Aorta (tissue), 5 donors: ENCODE measurements at regions not wholly inside any gene's neighbourhood (a gene's known extent, or its start where the extent isn't known, plus 50 kb on each side); places are given as distances from the start of the nearest gene placed in this dataset.

Source experiments
- ATAC-seq: fragments of 200-7000 bp; cut with Tn5 transposase; one replicate; pipeline ENCODE4 v1.9.1; 2022; ENCODE audit warnings: moderate library complexity; ENCODE audit not compliant: low FRiP score
- DNase-seq, 2 donors: peaks; one replicate each; pipeline ENCODE4 v3.0.0-alpha.2; 2020
- H3K27ac ChIP-seq, 2 donors: one replicate each; pipeline ENCODE4 v1.5.1; 2013; ENCODE audit warnings: low read length in 2 of 2, mild to moderate bottlenecking in 2 of 2, moderate library complexity in 2 of 2, control low read depth in 1 of 2, inconsistent platforms in 1 of 2, low read depth in 1 of 2
- H3K27me3 ChIP-seq, 2 donors: one replicate each; pipeline ENCODE4 v1.6.1; 2013; ENCODE audit warnings: control low read depth in 1 of 2, low read length in 1 of 2, mild to moderate bottlenecking in 1 of 2, moderate library complexity in 1 of 2; ENCODE audit not compliant: insufficient read depth in 2 of 2, control insufficient read depth in 1 of 2
- H3K36me3 ChIP-seq, 2 donors: one replicate each; pipeline ENCODE4 v1.6.1; 2013; ENCODE audit warnings: control low read depth in 1 of 2, low read length in 1 of 2, mild to moderate bottlenecking in 1 of 2; ENCODE audit not compliant: insufficient read depth in 2 of 2, control insufficient read depth in 1 of 2
- H3K4me1 ChIP-seq, 2 donors: one replicate each; pipeline ENCODE4 v1.6.1; 2013; ENCODE audit warnings: low read length in 2 of 2, control low read depth in 1 of 2, mild to moderate bottlenecking in 1 of 2, moderate library complexity in 1 of 2; ENCODE audit not compliant: insufficient read depth in 2 of 2, control insufficient read depth in 1 of 2
- H3K4me3 ChIP-seq, 2 donors: one replicate each; pipeline ENCODE4 v1.5.1; 2013; ENCODE audit warnings: low read length in 2 of 2, control low read depth in 1 of 2, mild to moderate bottlenecking in 1 of 2
- H3K9me3 ChIP-seq: one replicate; pipeline ENCODE4 v1.6.1; 2013; ENCODE audit warnings: mild to moderate bottlenecking, low read length; ENCODE audit not compliant: control insufficient read depth
- WGBS, 2 donors: extraction: QIAGEN DNeasy Blood & Tissue Kit; methylation state at CpG; one replicate each; pipeline ENCODE4 v1.1.7; 2013; 5-methylcytosine and 5-hydroxymethylcytosine counted together
- intact Hi-C, 2 donors: fragments of 100-400 bp; cut with DNase I; formaldehyde crosslinking; loops; one replicate each; pipeline versions ENCODE4 v1.14.2 to v1.15.0; 2022
- donor health status: healthy with polysubstance abuse.
- donor health status: Bipolar disorder and iron deficiency.
- donor health status: DM: no; HTN: no; CAD: no.
- donor health status: DM: no; HTN: no; CAD: no.
- donor health status: DM: yes; HTN: yes; CAD: no.

DNA sequence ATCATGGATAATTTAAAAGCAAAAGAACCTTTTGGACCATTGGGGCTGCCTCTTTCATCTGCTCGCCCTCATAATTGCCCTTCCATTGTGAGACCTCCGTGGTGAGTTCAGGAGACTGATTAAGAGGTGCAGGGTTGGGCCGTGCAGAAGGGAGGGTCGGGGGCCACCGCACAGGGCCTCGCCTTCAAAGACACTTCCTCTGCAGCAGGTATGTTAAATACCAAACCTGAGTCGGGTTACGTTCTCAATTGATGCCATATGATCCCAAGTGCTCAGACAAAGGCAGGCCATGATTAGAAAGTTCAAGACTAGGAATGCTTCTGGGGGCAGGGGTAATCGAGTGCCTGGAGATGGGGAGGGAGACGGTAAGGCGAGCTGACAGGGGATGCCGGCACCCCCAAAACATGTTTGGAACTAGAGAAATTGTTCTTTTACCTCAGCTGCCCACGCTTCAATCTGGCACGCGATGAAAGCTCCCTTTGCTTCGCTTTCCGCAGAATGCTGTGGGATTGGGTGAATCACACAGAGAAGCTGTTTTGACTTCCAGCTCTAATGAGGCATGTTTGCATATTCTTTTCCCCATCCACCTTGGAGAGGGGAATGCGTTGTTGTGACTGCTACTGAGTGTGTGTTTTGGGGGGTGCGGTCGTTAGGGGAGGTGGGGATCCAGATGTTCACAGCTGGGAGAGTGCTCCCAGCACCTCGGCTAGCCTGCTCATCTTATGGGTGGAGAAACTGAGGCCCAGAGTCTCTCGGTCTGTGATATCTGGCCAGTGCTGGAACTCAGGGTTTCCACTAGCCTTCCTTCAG is 309.1 kb downstream of the MYCN start:
- WGBS, 2 donors: 46 to 49% methylated on average over 22 of the region's 22 CpGs
- DNase-seq: no peak
- Histone ChIP-seq H3K9me3 (no peaks in the 10 kb centered on the region), H3K27ac (no peak overlapping the region), H3K4me3 (no peak overlapping the region), H3K36me3 (no peaks in the 10 kb centered on the region), H3K4me1 (no peaks in the 10 kb centered on the region), H3K27me3 (no peaks in the 10 kb centered on the region)
- intact Hi-C loops: no loop called here
- ATAC-seq: no peak

GRCh38 chr2:16248571-16249105 is 308.3 kb downstream of the MYCN start:
- intact Hi-C loops: no loop called here
- Histone ChIP-seq H3K4me3 (no peak overlapping the region), H3K4me1 (no peaks in the 10 kb centered on the region), H3K27ac (no peak overlapping the region), H3K27me3 (no peaks in the 10 kb centered on the region), H3K36me3 (no peaks in the 10 kb centered on the region), H3K9me3 (no peaks in the 10 kb centered on the region)
- DNase-seq: no peak
- 40 to 45% methylated on average over 5 of the region's 5 CpGs for WGBS, 2 donors
- ATAC-seq: no peak

DNA sequence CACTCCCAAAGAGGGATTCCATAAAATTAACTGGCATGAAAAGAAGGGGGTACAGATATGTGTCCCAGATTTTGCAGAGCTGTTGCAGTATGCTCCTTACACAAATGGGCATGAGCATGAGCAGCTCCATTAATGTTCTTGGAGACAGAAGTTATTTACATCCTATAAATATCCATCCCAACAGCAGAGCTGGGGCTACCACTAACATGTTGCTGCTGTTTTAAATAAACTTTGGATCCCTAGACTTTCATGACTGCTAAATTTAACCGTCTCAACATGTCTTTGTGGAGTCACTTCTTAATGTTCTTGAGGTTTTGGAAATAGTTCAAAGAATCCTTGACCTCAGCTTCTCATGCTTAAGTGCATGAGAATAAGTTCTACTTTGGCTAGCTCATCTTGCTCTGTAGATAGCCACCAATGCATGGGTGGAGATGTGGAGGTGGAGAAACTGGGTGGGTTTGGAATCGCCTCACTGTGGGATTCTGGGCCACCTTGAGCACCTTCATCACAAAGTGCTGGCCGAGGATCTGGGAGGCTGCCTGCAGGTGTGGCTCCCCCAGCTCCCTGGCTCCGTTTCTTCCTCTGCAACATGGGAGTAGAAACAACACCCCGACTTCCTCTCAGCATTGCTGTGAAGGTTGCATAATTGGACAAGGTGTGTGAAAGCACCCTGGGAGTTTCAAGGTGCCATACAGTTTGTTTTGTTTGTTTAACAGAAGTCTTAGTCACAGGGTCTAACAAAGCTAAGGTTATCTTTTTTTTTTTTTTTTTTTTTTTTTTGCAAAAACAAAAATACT is 307.2 kb downstream of the MYCN start:
- ATAC-seq (no peak), DNase-seq (no peak)
- no peak overlapping the region for H3K27ac ChIP-seq
- no peak overlapping the region for H3K4me3 ChIP-seq
- intact Hi-C loops: no loop called here
- 67 to 71% methylated on average over 5 of the region's 5 CpGs for WGBS, 2 donors
- H3K9me3 ChIP-seq: no peaks in the 10 kb centered on the region
- H3K36me3 ChIP-seq: no peaks in the 10 kb centered on the region
- no peaks in the 10 kb centered on the region for H3K27me3 ChIP-seq
- no peaks in the 10 kb centered on the region for H3K4me1 ChIP-seq

DNA sequence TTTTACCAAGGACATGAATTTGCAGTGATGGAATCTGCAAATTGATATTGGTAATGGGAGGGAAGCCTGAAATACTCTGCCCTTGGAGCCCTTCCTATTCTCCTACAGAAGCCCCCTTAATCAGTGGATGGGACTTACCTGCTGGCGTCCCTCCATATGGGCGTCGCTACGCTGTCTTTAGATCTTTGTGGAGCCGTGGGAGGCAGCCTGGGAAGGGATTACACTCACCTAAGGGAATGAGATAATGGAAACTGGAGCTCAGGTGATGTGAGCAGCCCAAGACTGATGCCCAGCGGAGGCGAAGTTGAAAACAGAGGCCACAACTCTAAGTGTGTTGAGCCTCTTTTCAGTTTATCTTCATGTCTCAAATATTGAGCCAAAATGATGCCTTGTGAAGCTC is 306.6 kb downstream of the MYCN start:
- 91% methylated on average over 7 of the region's 7 CpGs for WGBS, 2 donors
- Histone ChIP-seq H3K4me3 (no peak overlapping the region), H3K36me3 (no peaks in the 10 kb centered on the region), H3K4me1 (no peaks in the 10 kb centered on the region), H3K27ac (no peak overlapping the region), H3K9me3 (no peaks in the 10 kb centered on the region), H3K27me3 (no peaks in the 10 kb centered on the region)
- no peak for DNase-seq
- intact Hi-C loops: no loop called here
- no peak for ATAC-seq

- intact Hi-C loops: no loop called here
- 73 to 87% methylated on average over 2 of the region's 2 CpGs for WGBS, 2 donors
Measured at GRCh38 chr2:16246281-16246850, 306.0 kb downstream of the MYCN start.

DNA sequence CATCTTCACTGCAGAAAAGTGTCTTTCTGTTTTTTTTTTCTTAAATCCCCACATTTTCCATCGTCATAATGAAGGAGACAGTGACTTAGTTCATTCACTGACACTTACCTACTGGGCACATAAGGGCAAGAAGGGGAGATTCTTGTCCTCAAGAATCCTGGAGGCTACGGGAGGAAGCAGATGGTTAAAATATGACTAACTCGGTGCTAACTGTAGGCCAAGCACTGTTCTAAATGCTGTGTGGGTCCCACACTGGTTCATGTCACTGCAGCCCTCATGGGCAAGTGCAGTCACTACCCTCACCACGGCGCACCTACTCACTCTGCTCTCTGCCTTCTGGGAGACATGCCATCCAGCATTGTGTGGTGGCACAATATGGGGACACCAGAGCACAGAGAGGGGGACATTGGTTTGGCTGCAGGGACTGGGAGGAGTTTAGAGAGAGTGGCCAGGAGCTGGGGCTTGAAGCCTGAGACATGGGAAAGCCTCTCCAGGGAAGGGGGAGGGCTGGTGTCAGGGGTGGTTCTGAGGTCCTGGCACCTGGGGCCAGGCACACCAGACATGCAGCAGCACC is 305.2 kb downstream of the MYCN start:
- no peak overlapping the region for H3K4me3 ChIP-seq
- H3K36me3 ChIP-seq: no peaks in the 10 kb centered on the region
- intact Hi-C loops: no loop called here
- no peaks in the 10 kb centered on the region for H3K4me1 ChIP-seq
- ATAC-seq (no peak), DNase-seq (no peak)
- H3K9me3 ChIP-seq: no peaks in the 10 kb centered on the region
- no peaks in the 10 kb centered on the region for H3K27me3 ChIP-seq
- no peak overlapping the region for H3K27ac ChIP-seq
- WGBS, 2 donors: 69 to 74% methylated on average over 5 of the region's 5 CpGs

More at GRCh38 chr2:16246281-16246850, 306.0 kb downstream of the MYCN start:
- ATAC-seq (no peak), DNase-seq (no peak)
- Histone ChIP-seq H3K4me3 (no peak overlapping the region), H3K27me3 (no peaks in the 10 kb centered on the region), H3K4me1 (no peaks in the 10 kb centered on the region), H3K9me3 (no peaks in the 10 kb centered on the region), H3K36me3 (no peaks in the 10 kb centered on the region), H3K27ac (no peak overlapping the region)

DNA sequence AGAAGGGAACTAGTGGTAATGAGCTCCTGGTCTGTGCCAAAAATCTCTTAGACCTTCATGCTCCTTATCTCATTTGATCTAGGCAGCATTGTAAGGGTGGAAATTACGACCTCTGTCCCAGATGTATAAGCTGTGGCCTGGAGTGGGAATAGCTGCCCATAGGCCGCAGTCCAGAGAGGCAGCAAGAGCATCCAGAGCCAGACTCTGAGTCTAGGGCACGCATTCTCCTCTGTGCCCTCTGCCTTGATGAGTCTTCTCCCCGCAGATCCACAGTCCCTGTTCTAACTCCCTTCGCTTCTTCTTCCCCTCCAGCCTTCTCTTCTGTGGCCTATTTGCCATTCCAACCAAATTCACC is 304.6 kb downstream of the MYCN start:
- H3K4me3 ChIP-seq: no peak overlapping the region
- no peaks in the 10 kb centered on the region for H3K4me1 ChIP-seq
- no peaks in the 10 kb centered on the region for H3K9me3 ChIP-seq
- DNase-seq (no peak), ATAC-seq (no peak)
- H3K27me3 ChIP-seq: no peaks in the 10 kb centered on the region
- no peaks in the 10 kb centered on the region for H3K36me3 ChIP-seq
- intact Hi-C loops: no loop called here
- 82 to 87% methylated on average over 5 of the region's 5 CpGs for WGBS, 2 donors
- no peak overlapping the region for H3K27ac ChIP-seq

GRCh38 chr2:16244153-16244965 is 304.0 kb downstream of the MYCN start:
- H3K4me3 ChIP-seq: no peak overlapping the region
- ATAC-seq (no peak), DNase-seq (no peak)
- no peaks in the 10 kb centered on the region for H3K27me3 ChIP-seq
- intact Hi-C loops: no loop called here
- H3K9me3 ChIP-seq: no peaks in the 10 kb centered on the region
- no peak overlapping the region for H3K27ac ChIP-seq
- no peaks in the 10 kb centered on the region for H3K4me1 ChIP-seq
- no peaks in the 10 kb centered on the region for H3K36me3 ChIP-seq
- WGBS, 2 donors: 80 to 89% methylated on average over 6 of the region's 6 CpGs
